PFSK-1 (cell line): ENCODE measurements at regions not wholly inside any gene's neighbourhood (a gene's known extent, or its start where the extent isn't known, plus 50 kb on each side); places are given as distances from the start of the nearest gene placed in this dataset.

Source experiments
- FOXP2 ChIP-seq: optimal IDR thresholded peaks from 2 replicates; pipeline ENCODE3; 2011; ENCODE audit warnings: borderline replicate concordance, control low read depth, inconsistent platforms; ENCODE audit not compliant: insufficient read depth; ENCODE audit errors: extremely low read length, extremely low read depth
- POLR2AphosphoS5 ChIP-seq: IDR thresholded peaks from 2 replicates; pipeline ENCODE4 v1.6.1; 2012; ENCODE audit warnings: low read depth, mild to moderate bottlenecking, control low read depth, low read length, moderate library complexity
- REST ChIP-seq, 2 experiments: IDR thresholded peaks; 2 replicates each; pipeline versions ENCODE4 v1.6.1 to v1.8.0; 2011 to 2012; ENCODE audit warnings: low read depth in 2 of 2, low read length in 2 of 2, control low read depth in 1 of 2, inconsistent platforms in 1 of 2, mild to moderate bottlenecking in 1 of 2, moderate library complexity in 1 of 2; ENCODE audit not compliant: insufficient read depth in 1 of 2
- SIN3A ChIP-seq: IDR thresholded peaks from 2 replicates; pipeline ENCODE4 v1.6.1; 2012; ENCODE audit warnings: mild to moderate bottlenecking, low read length, moderate library complexity, borderline replicate concordance; ENCODE audit not compliant: insufficient read depth
- TAF1 ChIP-seq: IDR thresholded peaks from 2 replicates; pipeline ENCODE4 v1.6.1; 2012; ENCODE audit warnings: low read length, control low read depth, borderline replicate concordance; ENCODE audit not compliant: insufficient read depth

- TF ChIP-seq TAF1 (no peak), REST (IDR thresholded peaks at IDR 0.05; ENCODE audit: insufficient read depth in 1 of 2, low read depth in 2 of 2, low read length in 2 of 2) (no peak), POLR2AphosphoS5 (no peak), FOXP2 (no peak), SIN3A (no peak)
These were observed 61.0 kb upstream of the CCDC167 start for GRCh38 chr6:37560737-37561103.
